ENCODE measurements at regions not wholly inside any gene's neighbourhood (a gene's known extent, or its start where the extent isn't known, plus 50 kb on each side); places are given as distances from the start of the nearest gene placed in this dataset.

- H3K4me3 Mint-ChIP-seq (ENCODE audit: unreplicated experiment) = no peak overlapping the region
- ChIA-PET POLR2A (no interaction called here), CTCF (no interaction called here)
- H3K4me1 Mint-ChIP-seq (ENCODE audit: low read depth, unreplicated experiment) = no peaks in the 10 kb centered on the region
- no peak for DNase-seq
- Histone ChIP-seq H3K4me1 (no peaks in the 10 kb centered on the region), H3K27me3 (replicated peaks; ENCODE audit: control insufficient read depth, insufficient read depth, low read length) (no peaks in the 10 kb centered on the region), H3K4me3 (ENCODE audit: low read depth, low read length) (no peak overlapping the region), H3K9me3 (no peaks in the 10 kb centered on the region), H3K36me3 (ENCODE audit: control insufficient read depth, insufficient read depth, low read length) (no peaks in the 10 kb centered on the region)
- no peak for TF ChIP-seq CTCF (IDR thresholded peaks at IDR 0.05; ENCODE audit: insufficient read depth in 1 of 2, low read depth in 1 of 2, low read length in 1 of 2, severe bottlenecking in 1 of 2, unreplicated experiment in 1 of 2)
- BruUV-seq (replicated peaks) = no TSS peak
- intact Hi-C loops (cut with micrococcal nuclease; ENCODE audit: unreplicated experiment) = no loop called here
- H3K27me3 Mint-ChIP-seq (ENCODE audit: insufficient read depth, unreplicated experiment) = peaks cover 4% of the 10 kb centered on the region
- no peaks in the 10 kb centered on the region for H3K36me3 Mint-ChIP-seq (ENCODE audit: insufficient read depth, unreplicated experiment)
- no peaks in the 10 kb centered on the region for H3K9me3 Mint-ChIP-seq (ENCODE audit: unreplicated experiment)
- no peak overlapping the region for H3K27ac Mint-ChIP-seq (ENCODE audit: unreplicated experiment)
Observed at GRCh38 chr3:135862361-135862760, 103.2 kb upstream of the PPP2R3A start.

- CTCF ChIA-PET = no interaction called here
- no peak overlapping the region for H3K4me3 Mint-ChIP-seq (ENCODE audit: unreplicated experiment)
- no peak overlapping the region for H3K27ac Mint-ChIP-seq (ENCODE audit: unreplicated experiment)
- H3K9me3 ChIP-seq = no peaks in the 10 kb centered on the region
- H3K27me3 Mint-ChIP-seq (ENCODE audit: insufficient read depth, unreplicated experiment) = peaks cover 4% of the 10 kb centered on the region
- no peaks in the 10 kb centered on the region for H3K9me3 Mint-ChIP-seq (ENCODE audit: unreplicated experiment)
- no peaks in the 10 kb centered on the region for H3K4me1 ChIP-seq
- no TSS peak for BruUV-seq (replicated peaks)
- POLR2A ChIA-PET = no interaction called here
- no peaks in the 10 kb centered on the region for H3K36me3 Mint-ChIP-seq (ENCODE audit: insufficient read depth, unreplicated experiment)
- intact Hi-C loops (cut with micrococcal nuclease; ENCODE audit: unreplicated experiment) = no loop called here
- no peaks in the 10 kb centered on the region for H3K36me3 ChIP-seq (ENCODE audit: control insufficient read depth, insufficient read depth, low read length)
- H3K4me1 Mint-ChIP-seq (ENCODE audit: low read depth, unreplicated experiment) = no peaks in the 10 kb centered on the region
- TF ChIP-seq CTCF (IDR thresholded peaks at IDR 0.05; ENCODE audit: insufficient read depth in 1 of 2, low read depth in 1 of 2, low read length in 1 of 2, severe bottlenecking in 1 of 2, unreplicated experiment in 1 of 2) = no peak
- DNase-seq = no peak
- no peak overlapping the region for H3K4me3 ChIP-seq (ENCODE audit: low read depth, low read length)
- H3K27me3 ChIP-seq (replicated peaks; ENCODE audit: control insufficient read depth, insufficient read depth, low read length) = no peaks in the 10 kb centered on the region
Observed at GRCh38 chr3:135864060-135864459, 101.5 kb upstream of the PPP2R3A start.

- Histone ChIP-seq H3K27me3 (replicated peaks; ENCODE audit: control insufficient read depth, insufficient read depth, low read length) (no peaks in the 10 kb centered on the region), H3K4me1 (no peaks in the 10 kb centered on the region), H3K4me3 (ENCODE audit: low read depth, low read length) (no peak overlapping the region), H3K9me3 (no peaks in the 10 kb centered on the region), H3K36me3 (ENCODE audit: control insufficient read depth, insufficient read depth, low read length) (no peaks in the 10 kb centered on the region)
- Mint-ChIP-seq H3K36me3 (ENCODE audit: insufficient read depth, unreplicated experiment) (no peaks in the 10 kb centered on the region), H3K27ac (ENCODE audit: unreplicated experiment) (no peak overlapping the region), H3K4me3 (ENCODE audit: unreplicated experiment) (no peak overlapping the region), H3K4me1 (ENCODE audit: low read depth, unreplicated experiment) (no peaks in the 10 kb centered on the region), H3K9me3 (ENCODE audit: unreplicated experiment) (no peaks in the 10 kb centered on the region), H3K27me3 (ENCODE audit: insufficient read depth, unreplicated experiment) (peaks cover 4% of the 10 kb centered on the region)
- CTCF ChIA-PET = no interaction called here
- intact Hi-C loops (cut with micrococcal nuclease; ENCODE audit: unreplicated experiment) = no loop called here
- BruUV-seq (replicated peaks) = no TSS peak
- POLR2A ChIA-PET = no interaction called here
- TF ChIP-seq CTCF (IDR thresholded peaks at IDR 0.05; ENCODE audit: insufficient read depth in 1 of 2, low read depth in 1 of 2, low read length in 1 of 2, severe bottlenecking in 1 of 2, unreplicated experiment in 1 of 2) = no peak
- no peak for DNase-seq
Observed at GRCh38 chr3:135865085-135865484, 100.4 kb upstream of the PPP2R3A start.

All from Caco-2 (cell line).